Stimulated activated CD8-positive, alpha-beta memory T cell treated with anti-CD3 and anti-CD28 coated beads, Interleukin-12 subunit alpha, Interleukin-12 subunit beta, amount 100 ng/mL, for 1 hour (primary cell): ENCODE measurements at regions not wholly inside any gene's neighbourhood (a gene's known extent, or its start where the extent isn't known, plus 50 kb on each side); places are given as distances from the start of the nearest gene placed in this dataset.

Experiments used
- DNase-seq: peaks from one replicate; pipeline ENCODE4 v3.0.0-alpha.2; 2020; ENCODE audit warnings: low read depth

- DNase-seq: no peak
These were observed 945.9 kb upstream of the CITED2 start for GRCh38 chr6:140320081-140321080.

DNA sequence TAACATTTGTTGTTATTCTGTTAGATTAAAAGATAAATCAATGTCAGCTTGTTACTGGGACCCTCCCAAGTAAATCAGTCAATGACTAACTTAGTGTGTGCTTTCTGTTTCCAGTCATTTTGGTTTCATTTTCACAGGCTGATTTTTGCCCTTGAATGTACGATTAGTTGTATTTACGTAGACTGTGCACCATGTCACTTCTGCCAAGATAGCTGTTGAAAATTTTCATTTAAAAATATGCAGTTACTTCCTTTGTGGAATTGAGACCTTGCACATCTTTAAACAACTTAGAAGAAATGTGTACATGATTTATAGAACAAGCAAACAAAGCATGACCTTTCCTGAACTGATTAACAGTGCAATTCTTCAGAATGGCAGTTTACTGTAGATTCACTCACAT lies 944.8 kb upstream of the CITED2 start:
- DNase-seq: no peak

DNA sequence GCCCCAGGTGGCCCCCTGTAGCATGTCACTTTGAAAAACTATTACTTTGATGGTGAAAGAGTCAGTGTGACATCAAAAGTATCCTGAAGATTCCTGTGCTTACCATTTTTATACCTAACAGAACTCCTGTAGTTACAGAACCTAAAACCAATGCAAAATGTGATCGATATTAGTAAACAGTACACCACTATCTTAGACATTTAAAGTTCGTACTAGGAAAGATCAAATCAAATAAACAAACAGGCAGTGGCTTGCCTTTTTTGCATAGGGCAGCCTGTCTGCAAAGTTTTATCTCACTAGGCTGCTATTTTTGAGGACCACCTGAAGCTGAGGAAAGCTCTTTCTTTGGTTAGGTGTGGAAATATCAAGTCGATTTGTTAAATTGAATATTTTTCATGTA lies 944.0 kb upstream of the CITED2 start:
- no peak for DNase-seq

DNA sequence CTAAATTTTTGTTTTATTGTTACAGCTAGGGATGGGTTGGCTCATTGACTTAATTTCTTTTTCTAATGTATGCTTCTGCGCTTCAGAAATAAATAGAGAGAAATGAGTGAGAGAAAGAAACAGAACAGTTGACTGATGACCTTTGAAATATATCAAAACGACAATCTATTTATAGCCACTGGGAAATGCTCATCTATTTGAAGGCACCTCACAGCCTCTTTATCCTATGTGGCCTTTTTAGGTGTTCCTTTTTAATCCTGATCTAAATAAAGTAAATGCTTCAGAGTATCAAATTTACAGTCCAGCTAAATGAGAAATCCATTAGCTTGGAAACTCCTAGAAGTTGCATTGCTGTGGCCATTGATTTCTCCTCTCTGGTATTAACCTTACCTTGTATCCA lies 943.5 kb upstream of the CITED2 start:
- DNase-seq: no peak

DNA sequence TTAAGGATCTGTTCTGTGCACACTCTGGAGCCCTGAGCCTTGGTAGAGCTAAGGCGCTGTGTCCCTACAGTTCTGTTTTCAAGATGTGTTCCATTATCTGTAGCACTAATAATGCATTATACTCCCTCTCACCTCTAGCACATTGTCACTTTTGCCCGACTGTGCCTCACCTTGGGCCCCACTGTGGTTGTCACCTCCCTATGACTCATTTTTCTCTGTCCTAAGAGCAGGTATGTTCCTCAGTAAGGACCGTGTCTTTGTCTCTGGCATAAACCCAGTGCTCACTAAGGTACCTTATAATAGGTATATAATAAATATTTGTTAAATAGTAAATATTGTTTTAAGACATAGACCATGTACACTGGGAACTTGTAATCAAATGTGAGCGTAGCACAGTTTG lies 942.5 kb upstream of the CITED2 start:
- no peak for DNase-seq

DNA sequence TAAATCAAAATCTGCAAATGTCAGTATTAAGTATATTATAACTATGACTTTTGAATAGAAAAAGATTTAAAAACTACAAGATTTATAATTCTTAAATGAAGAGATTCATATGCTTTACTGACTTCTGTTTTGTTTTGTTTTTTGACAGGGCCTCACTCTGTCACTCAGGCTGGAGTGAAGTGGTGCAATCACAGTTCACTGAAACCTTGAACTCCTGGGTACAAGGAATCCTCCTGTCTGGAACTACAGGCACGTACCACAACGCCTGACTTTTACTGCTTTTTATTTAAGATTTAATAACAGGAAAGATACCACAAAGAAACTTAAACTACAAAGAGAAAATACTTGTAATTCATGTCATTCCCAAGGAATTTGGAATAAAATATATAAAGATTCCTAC lies 940.2 kb upstream of the CITED2 start:
- no peak for DNase-seq

DNA sequence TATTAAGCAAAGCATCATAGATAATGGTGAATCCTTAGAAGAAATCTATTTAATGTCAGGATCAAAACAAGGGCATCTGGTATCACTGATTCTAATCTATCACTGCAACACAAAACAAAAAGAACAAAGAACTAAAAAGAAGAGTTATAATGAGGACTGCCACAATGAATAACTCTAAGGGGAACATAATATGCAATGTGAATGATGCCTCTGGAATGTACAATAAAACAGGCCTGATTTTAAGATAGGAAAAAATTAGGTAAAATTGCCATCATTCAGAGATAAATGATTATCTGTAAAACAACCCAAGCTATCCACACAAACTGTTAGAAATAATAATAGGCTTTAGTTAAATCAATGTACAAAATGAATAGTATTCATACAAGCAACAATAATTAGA lies 936.7 kb upstream of the CITED2 start:
- no peak for DNase-seq

- no peak for DNase-seq
These were observed 928.9 kb upstream of the CITED2 start for GRCh38 chr6:140303218-140303949.

- no peak for DNase-seq
These were observed 925.9 kb upstream of the CITED2 start for GRCh38 chr6:140300331-140300730.

DNA sequence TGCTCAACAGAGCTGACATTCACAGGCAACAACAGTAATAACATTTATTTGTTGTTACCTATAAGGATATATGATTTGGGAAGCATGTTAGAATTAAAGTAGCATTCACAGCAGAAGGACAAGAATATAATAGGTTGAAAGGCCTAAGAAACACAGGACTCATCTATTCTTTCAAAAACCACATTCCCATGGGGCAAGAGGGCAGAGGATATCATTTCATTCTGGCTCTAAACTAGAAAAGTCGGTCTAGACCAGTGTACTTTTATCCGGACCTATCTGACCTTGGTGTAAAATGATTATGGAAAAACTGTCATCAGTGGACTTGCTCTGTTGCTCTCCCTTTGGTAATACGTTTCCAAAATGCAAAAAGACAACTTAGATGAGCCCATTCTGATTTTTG lies 914.7 kb upstream of the CITED2 start:
- DNase-seq: no peak

DNA sequence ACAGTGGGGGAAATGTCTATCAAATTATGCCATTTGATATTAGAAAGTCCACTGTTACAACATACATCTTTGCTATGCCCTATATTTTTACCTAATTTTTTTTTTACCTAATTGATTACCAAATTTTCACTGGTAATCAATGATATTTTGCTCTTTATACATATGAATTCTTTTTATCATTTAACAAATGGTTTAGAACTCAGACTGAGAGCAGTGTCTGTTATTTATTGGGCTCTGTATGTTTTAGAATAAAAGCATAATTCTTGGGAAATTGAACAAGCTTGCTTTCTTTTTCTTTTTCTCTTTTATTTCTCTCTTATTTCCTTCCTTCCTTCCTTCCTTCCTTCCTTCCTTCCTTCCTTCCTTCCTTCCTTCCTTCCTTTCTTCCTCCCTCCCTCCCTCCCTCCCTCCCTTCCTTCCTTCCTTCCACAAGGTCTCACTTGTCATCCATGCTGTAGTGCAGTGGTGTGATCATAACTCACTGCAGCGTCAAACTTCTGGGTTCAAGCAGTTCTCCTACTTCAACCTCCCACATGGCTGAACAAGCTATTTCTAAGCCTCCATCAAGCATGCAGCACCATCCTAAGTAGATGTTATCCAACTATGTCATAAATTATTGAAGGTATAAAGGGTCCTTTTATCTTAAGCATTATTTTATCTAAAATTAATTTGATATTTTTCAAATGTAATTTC lies 911.7 kb upstream of the CITED2 start:
- DNase-seq: no peak

- no peak for DNase-seq
These were observed 911.0 kb upstream of the CITED2 start for GRCh38 chr6:140285471-140285870.

- no peak for DNase-seq
These were observed 910.4 kb upstream of the CITED2 start for GRCh38 chr6:140284871-140285270.

DNA sequence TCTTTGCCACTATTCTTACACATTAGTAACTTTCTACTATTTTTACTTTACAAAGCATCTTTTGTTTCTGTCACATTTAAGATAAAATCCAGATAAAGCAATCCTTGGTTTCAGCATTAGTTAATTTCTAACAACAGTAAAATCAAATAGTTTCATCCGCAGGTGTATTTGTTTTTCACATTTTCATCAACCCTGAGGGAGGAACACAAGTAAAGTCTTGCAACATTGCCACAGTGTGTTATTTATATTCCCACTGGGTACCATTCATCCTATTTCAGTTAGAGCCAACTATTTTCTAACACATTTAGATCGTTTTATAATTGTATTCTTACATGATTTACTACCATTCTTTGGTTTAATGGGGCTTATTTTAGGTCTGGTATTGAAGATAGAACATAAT lies 908.7 kb upstream of the CITED2 start:
- no peak for DNase-seq

GRCh38 chr6:140281767-140282166 lies 907.3 kb upstream of the CITED2 start:
- no peak for DNase-seq

DNA sequence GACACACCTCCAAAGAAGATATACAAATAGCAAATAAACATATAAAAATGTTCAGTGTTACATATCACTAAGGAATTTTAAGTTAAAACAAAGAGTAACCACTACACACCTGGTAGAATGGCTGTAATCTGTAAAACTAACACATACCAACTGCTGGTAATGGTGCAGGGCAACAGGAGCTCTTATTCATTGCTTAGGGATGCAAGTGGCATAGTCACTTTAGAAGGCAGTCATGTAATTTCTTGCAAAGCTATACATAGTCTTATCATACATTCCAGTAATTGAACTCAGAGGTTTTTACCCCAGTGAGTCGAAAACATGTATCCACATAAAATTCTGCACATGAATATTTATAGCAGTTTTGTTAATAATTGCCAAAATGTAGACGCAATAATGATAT lies 906.8 kb upstream of the CITED2 start:
- no peak for DNase-seq

- DNase-seq: no peak
These were observed 902.3 kb upstream of the CITED2 start for GRCh38 chr6:140276719-140277118.

- no peak for DNase-seq
These were observed 901.7 kb upstream of the CITED2 start for GRCh38 chr6:140276133-140276532.

- DNase-seq: no peak
These were observed 901.3 kb upstream of the CITED2 start for GRCh38 chr6:140275725-140276124.

DNA sequence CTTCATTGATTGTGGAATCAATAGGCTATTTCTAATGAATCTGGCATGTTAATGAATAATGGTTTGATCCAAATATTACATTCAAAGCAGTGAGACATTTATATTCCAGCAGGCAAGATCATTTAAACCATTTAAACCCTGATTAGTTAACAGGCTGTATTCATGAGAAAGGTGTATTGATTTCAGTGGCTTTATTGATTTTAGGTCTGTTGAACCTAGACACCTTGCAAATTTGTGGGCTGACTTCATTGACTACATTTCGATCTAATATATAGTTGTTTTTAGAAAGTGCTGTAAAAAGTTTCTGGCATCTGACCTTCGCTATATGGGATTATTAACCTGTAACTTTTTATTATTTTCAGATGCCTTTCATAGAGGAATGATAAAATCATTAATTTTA lies 900.1 kb upstream of the CITED2 start:
- no peak for DNase-seq

GRCh38 chr6:140271759-140272377 lies 897.4 kb upstream of the CITED2 start:
- DNase-seq: no peak

GRCh38 chr6:140269591-140270165 lies 895.2 kb upstream of the CITED2 start:
- no peak for DNase-seq
